ENCODE measurements at regions not wholly inside any gene's neighbourhood (a gene's known extent, or its start where the extent isn't known, plus 50 kb on each side); places are given as distances from the start of the nearest gene placed in this dataset.
"Not testable (repeated sequence)": the region's sequence is repeated elsewhere in the genome, so short reads cannot be mapped to it uniquely, and the experiment has no call there.

DNA sequence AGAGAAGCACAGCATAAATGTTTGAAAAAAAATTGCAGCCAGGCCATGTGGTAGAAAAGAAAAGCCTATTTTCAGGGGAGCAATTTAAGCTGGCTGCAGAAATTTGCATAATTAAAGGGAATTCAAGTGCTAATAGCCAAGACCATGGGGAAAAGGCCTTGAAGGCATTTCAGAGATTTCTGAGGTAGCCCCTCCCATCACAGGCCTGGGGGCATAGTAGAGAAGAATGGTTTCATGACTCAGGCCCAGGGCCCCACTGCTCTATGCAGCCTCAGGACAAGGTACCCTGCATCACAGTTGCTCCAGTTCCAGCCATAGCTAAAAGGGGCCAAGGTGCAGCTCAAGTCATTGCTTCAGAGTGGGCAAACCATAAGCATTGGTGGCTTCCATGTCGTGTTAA, 1416.0 kb downstream of the EFNA5 start:
- H3K36me3 ChIP-seq: no peaks in the 10 kb centered on the region
- DNase-seq (no peak), ATAC-seq (no peak)
- H3K27me3 ChIP-seq: no peaks in the 10 kb centered on the region
- no peaks in the 10 kb centered on the region for H3K4me1 ChIP-seq
- no peak for TF ChIP-seq POLR2A (IDR thresholded peaks at IDR 0.05)
- TF ChIP-seq, protein P1, sequence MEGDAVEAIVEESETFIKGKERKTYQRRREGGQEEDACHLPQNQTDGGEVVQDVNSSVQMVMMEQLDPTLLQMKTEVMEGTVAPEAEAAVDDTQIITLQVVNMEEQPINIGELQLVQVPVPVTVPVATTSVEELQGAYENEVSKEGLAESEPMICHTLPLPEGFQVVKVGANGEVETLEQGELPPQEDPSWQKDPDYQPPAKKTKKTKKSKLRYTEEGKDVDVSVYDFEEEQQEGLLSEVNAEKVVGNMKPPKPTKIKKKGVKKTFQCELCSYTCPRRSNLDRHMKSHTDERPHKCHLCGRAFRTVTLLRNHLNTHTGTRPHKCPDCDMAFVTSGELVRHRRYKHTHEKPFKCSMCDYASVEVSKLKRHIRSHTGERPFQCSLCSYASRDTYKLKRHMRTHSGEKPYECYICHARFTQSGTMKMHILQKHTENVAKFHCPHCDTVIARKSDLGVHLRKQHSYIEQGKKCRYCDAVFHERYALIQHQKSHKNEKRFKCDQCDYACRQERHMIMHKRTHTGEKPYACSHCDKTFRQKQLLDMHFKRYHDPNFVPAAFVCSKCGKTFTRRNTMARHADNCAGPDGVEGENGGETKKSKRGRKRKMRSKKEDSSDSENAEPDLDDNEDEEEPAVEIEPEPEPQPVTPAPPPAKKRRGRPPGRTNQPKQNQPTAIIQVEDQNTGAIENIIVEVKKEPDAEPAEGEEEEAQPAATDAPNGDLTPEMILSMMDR (IDR thresholded peaks at IDR 0.05 in 4 of 5, conservative IDR thresholded peaks at IDR 0.05 in 1 of 5): no peak
- no peak overlapping the region for H3K4me3 ChIP-seq
- in situ Hi-C loops (cut with MboI; ENCODE audit: low sequenced_read_pairs in 4 of 4): no loop called here
- no peaks in the 10 kb centered on the region for H3K9me3 ChIP-seq
- intact Hi-C loops (cut with DNase I; ENCODE audit: low total_unique reads): no loop called here
- H3K27ac ChIP-seq: no peak overlapping the region

DNA sequence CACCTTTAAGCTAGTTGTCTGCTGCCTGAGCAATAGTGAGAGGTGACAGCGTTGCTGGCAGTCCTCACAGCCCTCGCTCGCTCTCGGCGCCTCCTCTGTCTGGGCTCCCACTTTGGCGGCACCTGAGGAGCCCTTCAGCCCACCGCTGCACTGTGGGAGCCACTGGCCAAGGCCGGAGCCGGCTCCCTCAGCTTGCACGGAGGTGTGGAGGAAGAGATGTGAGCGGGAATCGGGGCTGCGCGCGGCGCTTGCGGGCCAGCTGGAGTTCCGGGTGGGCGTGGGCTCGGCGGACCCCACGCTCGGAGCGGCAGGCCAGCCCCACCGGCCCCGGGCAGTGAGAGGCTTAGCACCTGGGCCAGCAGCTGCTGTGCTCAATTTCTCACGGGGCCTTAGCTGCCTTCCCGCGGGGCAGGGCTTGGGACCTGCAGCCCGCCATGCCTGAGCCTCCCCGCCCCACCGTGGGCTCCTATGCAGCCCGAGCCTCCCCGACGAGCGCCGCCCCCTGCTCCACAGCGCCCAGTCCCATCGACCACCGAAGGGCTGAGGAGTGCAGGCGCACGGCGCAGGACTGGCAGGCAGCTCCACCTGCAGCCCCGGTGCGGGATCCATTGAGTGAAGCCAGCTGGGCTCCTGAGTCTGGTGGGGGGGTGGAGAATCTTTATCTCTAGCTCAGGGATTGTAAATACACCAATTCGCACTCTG, 1424.5 kb downstream of the EFNA5 start:
- H3K4me3 ChIP-seq; in situ Hi-C loops (cut with MboI; ENCODE audit: low sequenced_read_pairs in 4 of 4); intact Hi-C loops (cut with DNase I; ENCODE audit: low total_unique reads); DNase-seq; ATAC-seq; H3K4me1 ChIP-seq; H3K27ac ChIP-seq; H3K36me3 ChIP-seq; H3K27me3 ChIP-seq; H3K9me3 ChIP-seq: not testable (repeated sequence)

DNA sequence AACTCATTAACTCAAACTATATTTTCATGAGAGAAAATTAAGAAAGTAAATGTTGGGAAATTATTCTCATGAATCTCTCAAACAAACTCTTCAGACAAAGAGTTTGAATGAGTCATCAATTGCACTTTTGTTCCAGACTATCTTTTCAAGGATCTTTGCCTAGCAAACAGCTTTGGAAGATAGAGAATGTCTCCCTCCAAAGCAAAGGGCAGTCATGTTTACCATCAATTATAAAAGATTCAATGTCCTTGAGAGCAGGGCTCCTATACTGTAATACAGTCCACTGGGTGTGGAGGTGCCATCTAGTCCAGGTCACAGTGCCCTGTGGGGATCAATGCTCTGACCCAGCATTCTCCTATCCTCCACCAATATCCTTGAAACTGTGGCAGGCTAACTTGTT, 1429.3 kb downstream of the EFNA5 start:
- no peak for DNase-seq
- no peak for ATAC-seq
- H3K36me3 ChIP-seq: no peaks in the 10 kb centered on the region
- no peak overlapping the region for H3K4me3 ChIP-seq
- in situ Hi-C loops (cut with MboI; ENCODE audit: low sequenced_read_pairs in 4 of 4) (no loop called here), intact Hi-C loops (cut with DNase I; ENCODE audit: low total_unique reads) (no loop called here)
- no peaks in the 10 kb centered on the region for H3K27me3 ChIP-seq
- H3K4me1 ChIP-seq: no peaks in the 10 kb centered on the region
- H3K9me3 ChIP-seq: no peaks in the 10 kb centered on the region
- no peak overlapping the region for H3K27ac ChIP-seq
- TF ChIP-seq, protein P1 (IDR thresholded peaks at IDR 0.05 in 4 of 5, conservative IDR thresholded peaks at IDR 0.05 in 1 of 5): no peak
- TF ChIP-seq POLR2A (IDR thresholded peaks at IDR 0.05): no peak

DNA sequence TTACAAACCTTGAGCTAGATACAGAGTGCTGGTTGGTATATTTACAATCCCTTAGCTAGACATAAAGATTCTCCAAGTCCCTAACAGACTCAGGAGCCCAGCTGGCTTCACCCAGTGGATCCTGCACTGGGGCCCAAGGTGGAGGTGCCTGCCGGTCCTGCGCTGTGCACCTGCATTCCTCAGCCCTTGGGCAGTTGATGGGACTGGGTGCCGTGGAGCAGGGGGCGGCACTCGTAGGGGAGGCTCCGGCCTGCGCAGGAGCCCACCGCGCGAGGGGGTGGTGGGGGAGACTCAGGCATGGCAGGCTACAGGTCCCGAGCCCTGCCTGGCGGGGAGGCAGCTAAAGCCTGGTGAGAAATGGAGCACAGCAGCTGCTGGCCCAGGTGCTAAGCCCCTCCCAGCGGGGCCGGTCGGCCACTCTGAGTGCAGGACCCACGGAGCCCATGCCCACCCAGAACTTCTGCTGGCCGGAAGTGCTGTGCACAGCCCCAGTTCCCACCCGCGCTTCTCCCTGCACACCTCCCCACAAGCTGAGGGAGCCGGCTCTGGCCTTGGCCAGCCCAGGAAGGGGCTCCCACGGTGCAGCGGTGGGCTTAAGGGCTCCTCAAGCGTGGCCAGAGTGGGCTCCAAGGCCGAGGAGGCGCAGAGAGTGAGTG, 1464.7 kb downstream of the EFNA5 start:
- intact Hi-C loops (cut with DNase I; ENCODE audit: low total_unique reads): no loop called here

DNA sequence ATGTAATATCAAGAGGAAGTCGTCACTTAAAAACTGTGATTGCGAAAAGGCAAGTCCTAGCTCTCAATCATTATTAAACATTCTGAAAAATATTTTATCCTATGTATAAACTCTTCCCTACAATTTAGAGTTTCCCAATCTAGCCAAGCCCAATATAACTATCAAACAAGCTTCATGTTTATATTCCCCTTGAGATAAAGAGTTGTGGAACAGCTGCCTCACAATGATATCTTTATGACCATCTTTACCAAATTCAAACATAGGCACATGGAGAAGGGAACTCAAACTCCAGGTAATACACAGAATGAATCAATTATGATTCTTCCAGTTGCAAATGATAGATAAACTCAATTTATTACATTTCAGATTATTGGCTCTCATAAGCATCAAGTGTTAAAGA, 1468.7 kb downstream of the EFNA5 start:
- no peaks in the 10 kb centered on the region for H3K27me3 ChIP-seq
- TF ChIP-seq POLR2A (IDR thresholded peaks at IDR 0.05): no peak
- TF ChIP-seq, protein P1 (IDR thresholded peaks at IDR 0.05 in 4 of 5, conservative IDR thresholded peaks at IDR 0.05 in 1 of 5): no peak
- intact Hi-C loops (cut with DNase I; ENCODE audit: low total_unique reads): no loop called here
- no peak for ATAC-seq
- no peak for DNase-seq
- H3K27ac ChIP-seq: no peak overlapping the region
- no peaks in the 10 kb centered on the region for H3K36me3 ChIP-seq
- H3K4me1 ChIP-seq: no peaks in the 10 kb centered on the region
- H3K9me3 ChIP-seq: no peaks in the 10 kb centered on the region
- in situ Hi-C loops (cut with MboI; ENCODE audit: low sequenced_read_pairs in 4 of 4): no loop called here
- no peak overlapping the region for H3K4me3 ChIP-seq

More for the DNA sequence above, 1464.7 kb downstream of the EFNA5 start:
- TF ChIP-seq, protein P1 (IDR thresholded peaks at IDR 0.05 in 4 of 5, conservative IDR thresholded peaks at IDR 0.05 in 1 of 5): no peak
- no peak for TF ChIP-seq POLR2A (IDR thresholded peaks at IDR 0.05)
- no peaks in the 10 kb centered on the region for H3K4me1 ChIP-seq
- no peak for DNase-seq
- no peak overlapping the region for H3K4me3 ChIP-seq
- no peaks in the 10 kb centered on the region for H3K36me3 ChIP-seq
- H3K27ac ChIP-seq: no peak overlapping the region
- in situ Hi-C loops (cut with MboI; ENCODE audit: low sequenced_read_pairs in 4 of 4): no loop called here
- no peaks in the 10 kb centered on the region for H3K9me3 ChIP-seq
- H3K27me3 ChIP-seq: no peaks in the 10 kb centered on the region
- no peak for ATAC-seq
